Stomach (tissue), 4 donors: ENCODE measurements at regions not wholly inside any gene's neighbourhood (a gene's known extent, or its start where the extent isn't known, plus 50 kb on each side); places are given as distances from the start of the nearest gene placed in this dataset.

Experiments
- CTCF ChIP-seq, 7 experiments: fragments of 450-650 bp in 4 of 7; fragments of 200-600 bp in 3 of 7; sonication (generic) in 3 of 7; IDR thresholded peaks; one replicate each; pipeline ENCODE4 v1.5.1; 2016 to 2019; ENCODE audit warnings: antibody characterized with exemption in 7 of 7, control low read depth in 2 of 7, mild to moderate bottlenecking in 1 of 7
- EP300 ChIP-seq: sonication (generic); formaldehyde crosslinking; IDR thresholded peaks from one replicate; pipeline ENCODE4 v1.6.1; 2017; ENCODE audit warnings: antibody characterized with exemption
- POLR2A ChIP-seq, 4 donors: fragments of 450-650 bp; IDR thresholded peaks; one replicate each; pipeline ENCODE4 v1.6.1; 2016; ENCODE audit warnings: antibody characterized with exemption in 4 of 4, control low read depth in 2 of 4, mild to moderate bottlenecking in 1 of 4, moderate library complexity in 1 of 4
- POLR2AphosphoS5 ChIP-seq, 3 donors: sonication (generic); formaldehyde crosslinking; IDR thresholded peaks; one replicate each; pipeline ENCODE4 v1.6.1; 2016; ENCODE audit warnings: antibody characterized with exemption in 3 of 3

GRCh38 chr16:73414638-73415037, 366.7 kb upstream of the ZFHX3 start:
- TF ChIP-seq POLR2A (IDR thresholded peaks at IDR 0.05) (no peak), CTCF (IDR thresholded peaks at IDR 0.05) (no peak), POLR2AphosphoS5 (IDR thresholded peaks at IDR 0.05) (no peak), EP300 (no peak)
